ENCODE measurements at regions not wholly inside any gene's neighbourhood (a gene's known extent, or its start where the extent isn't known, plus 50 kb on each side); places are given as distances from the start of the nearest gene placed in this dataset.

DNA sequence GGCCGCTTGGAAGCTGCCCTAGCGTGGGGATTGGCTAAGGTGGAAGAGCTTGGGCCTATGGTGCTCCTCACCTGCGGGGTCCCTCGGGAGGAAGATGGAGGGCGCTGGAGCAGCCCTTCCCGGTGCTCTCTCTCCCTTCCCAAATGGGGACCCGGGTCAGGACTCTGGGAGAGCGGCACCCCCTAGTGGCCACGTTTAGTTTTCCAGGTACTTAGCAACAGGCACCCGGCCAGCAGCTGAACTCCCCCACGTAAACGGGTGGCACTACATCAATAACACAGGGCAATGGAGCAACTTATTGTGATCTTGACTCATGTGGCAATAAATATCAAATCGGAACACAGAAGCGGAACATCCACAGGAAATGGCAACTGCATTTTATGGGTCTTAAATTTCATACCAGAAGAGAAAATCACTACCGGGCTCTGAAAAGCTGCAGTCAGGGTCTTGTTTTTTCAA, 316.6 kb downstream of the AGTPBP1 start (continued):
- TF ChIP-seq, protein P1, sequence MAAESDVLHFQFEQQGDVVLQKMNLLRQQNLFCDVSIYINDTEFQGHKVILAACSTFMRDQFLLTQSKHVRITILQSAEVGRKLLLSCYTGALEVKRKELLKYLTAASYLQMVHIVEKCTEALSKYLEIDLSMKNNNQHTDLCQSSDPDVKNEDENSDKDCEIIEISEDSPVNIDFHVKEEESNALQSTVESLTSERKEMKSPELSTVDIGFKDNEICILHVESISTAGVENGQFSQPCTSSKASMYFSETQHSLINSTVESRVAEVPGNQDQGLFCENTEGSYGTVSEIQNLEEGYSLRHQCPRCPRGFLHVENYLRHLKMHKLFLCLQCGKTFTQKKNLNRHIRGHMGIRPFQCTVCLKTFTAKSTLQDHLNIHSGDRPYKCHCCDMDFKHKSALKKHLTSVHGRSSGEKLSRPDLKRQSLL (tag by site-specific recombination; IDR thresholded peaks at IDR 0.05): peak; percentile 95
- TF ChIP-seq GLI4 (tag by site-specific recombination; IDR thresholded peaks at IDR 0.05) (0 out of 2 replicates have a peak, but pooled peaks have one; percentile 41), ZNF335 (tag by site-specific recombination; conservative IDR thresholded peaks at IDR 0.05) (peak; percentile 37; the same call in 1 of the 2 replicates), ZNF654 (tag by site-specific recombination; IDR thresholded peaks at IDR 0.05; ENCODE audit: low read depth) (peak; percentile 94), ZNF394 (tag by site-specific recombination; IDR thresholded peaks at IDR 0.05; ENCODE audit: borderline replicate concordance) (peak; percentile 51; the same call in 1 of the 2 replicates), ZNF24 (tag by site-specific recombination; IDR thresholded peaks at IDR 0.05) (peak; percentile 55; the same call in 1 of the 2 replicates), SCRT2 (tag by site-specific recombination; IDR thresholded peaks at IDR 0.05) (peak; percentile 99), SCRT1 (tag by site-specific recombination; IDR thresholded peaks at IDR 0.05; ENCODE audit: borderline replicate concordance) (peak; percentile 93), BCL6B (tag by site-specific recombination; IDR thresholded peaks at IDR 0.05) (no peak), IKZF3 (tag by site-specific recombination; IDR thresholded peaks at IDR 0.05) (peak; percentile 96), ZFP69B (tag by site-specific recombination; IDR thresholded peaks at IDR 0.05) (no peak), ZNF433 (tag by site-specific recombination; IDR thresholded peaks at IDR 0.05; ENCODE audit: low read depth) (no peak), FEZF1 (tag by site-specific recombination; IDR thresholded peaks at IDR 0.05) (0 out of 2 replicates have a peak, but pooled peaks have one; percentile 7), ZNF133 (tag by site-specific recombination; IDR thresholded peaks at IDR 0.05) (no peak), SETDB1 (IDR thresholded peaks at IDR 0.05; ENCODE audit: insufficient read length, low read length) (no peak), ZNF660 (tag by site-specific recombination; IDR thresholded peaks at IDR 0.05) (peak; percentile 65)
- TF ChIP-seq, protein P2, sequence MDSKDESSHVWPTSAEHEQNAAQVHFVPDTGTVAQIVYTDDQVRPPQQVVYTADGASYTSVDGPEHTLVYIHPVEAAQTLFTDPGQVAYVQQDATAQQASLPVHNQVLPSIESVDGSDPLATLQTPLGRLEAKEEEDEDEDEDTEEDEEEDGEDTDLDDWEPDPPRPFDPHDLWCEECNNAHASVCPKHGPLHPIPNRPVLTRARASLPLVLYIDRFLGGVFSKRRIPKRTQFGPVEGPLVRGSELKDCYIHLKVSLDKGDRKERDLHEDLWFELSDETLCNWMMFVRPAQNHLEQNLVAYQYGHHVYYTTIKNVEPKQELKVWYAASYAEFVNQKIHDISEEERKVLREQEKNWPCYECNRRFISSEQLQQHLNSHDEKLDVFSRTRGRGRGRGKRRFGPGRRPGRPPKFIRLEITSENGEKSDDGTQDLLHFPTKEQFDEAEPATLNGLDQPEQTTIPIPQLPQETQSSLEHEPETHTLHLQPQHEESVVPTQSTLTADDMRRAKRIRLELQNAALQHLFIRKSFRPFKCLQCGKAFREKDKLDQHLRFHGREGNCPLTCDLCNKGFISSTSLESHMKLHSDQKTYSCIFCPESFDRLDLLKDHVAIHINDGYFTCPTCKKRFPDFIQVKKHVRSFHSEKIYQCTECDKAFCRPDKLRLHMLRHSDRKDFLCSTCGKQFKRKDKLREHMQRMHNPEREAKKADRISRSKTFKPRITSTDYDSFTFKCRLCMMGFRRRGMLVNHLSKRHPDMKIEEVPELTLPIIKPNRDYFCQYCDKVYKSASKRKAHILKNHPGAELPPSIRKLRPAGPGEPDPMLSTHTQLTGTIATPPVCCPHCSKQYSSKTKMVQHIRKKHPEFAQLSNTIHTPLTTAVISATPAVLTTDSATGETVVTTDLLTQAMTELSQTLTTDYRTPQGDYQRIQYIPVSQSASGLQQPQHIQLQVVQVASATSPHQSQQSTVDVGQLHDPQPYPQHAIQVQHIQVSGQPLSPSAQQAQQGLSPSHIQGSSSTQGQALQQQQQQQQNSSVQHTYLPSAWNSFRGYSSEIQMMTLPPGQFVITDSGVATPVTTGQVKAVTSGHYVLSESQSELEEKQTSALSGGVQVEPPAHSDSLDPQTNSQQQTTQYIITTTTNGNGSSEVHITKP (tag by site-specific recombination; IDR thresholded peaks at IDR 0.05): peak; percentile 64
- TF ChIP-seq, protein P3, sequence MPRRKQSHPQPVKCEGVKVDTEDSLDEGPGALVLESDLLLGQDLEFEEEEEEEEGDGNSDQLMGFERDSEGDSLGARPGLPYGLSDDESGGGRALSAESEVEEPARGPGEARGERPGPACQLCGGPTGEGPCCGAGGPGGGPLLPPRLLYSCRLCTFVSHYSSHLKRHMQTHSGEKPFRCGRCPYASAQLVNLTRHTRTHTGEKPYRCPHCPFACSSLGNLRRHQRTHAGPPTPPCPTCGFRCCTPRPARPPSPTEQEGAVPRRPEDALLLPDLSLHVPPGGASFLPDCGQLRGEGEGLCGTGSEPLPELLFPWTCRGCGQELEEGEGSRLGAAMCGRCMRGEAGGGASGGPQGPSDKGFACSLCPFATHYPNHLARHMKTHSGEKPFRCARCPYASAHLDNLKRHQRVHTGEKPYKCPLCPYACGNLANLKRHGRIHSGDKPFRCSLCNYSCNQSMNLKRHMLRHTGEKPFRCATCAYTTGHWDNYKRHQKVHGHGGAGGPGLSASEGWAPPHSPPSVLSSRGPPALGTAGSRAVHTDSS (tag by site-specific recombination; IDR thresholded peaks at IDR 0.05): 0 out of 2 replicates have a peak, but pooled peaks have one; percentile 13

GRCh38 chr9:85423422-85423821, 318.3 kb downstream of the AGTPBP1 start:
- Histone ChIP-seq H3K4me1 (ENCODE audit: control insufficient read depth, insufficient read depth, low read length) (no peaks in the 10 kb centered on the region), H3K9me3 (ENCODE audit: control insufficient read depth, insufficient read depth, low read depth, low read length) (no peaks in the 10 kb centered on the region), H3K36me3 (ENCODE audit: control insufficient read depth in 2 of 2, insufficient read depth in 1 of 2, low read length in 2 of 2) (no peaks in the 10 kb centered on the region), H3K27ac (ENCODE audit: extremely low read depth, low read depth, low read length) (no peak overlapping the region), H3K4me3 (ENCODE audit: low read depth, low read length) (no peak overlapping the region)
- CTCF ChIA-PET: interaction anchor here (0.8 kb wide), 1 partner anchor 91 kb away, joined by 4 read pairs; no protein-coding TSS in a partner anchor
- POLR2A ChIA-PET: no interaction called here
- TF ChIP-seq ZNF157 (tag by site-specific recombination; IDR thresholded peaks at IDR 0.05) (no peak), ZNF175 (tag by site-specific recombination; IDR thresholded peaks at IDR 0.05) (no peak), ZNF555 (tag by site-specific recombination; conservative IDR thresholded peaks at IDR 0.05) (no peak), ZNF707 (tag by site-specific recombination; IDR thresholded peaks at IDR 0.05) (no peak), ZNF558 (tag by site-specific recombination; IDR thresholded peaks at IDR 0.05) (no peak), ZNF362 (tag by site-specific recombination; IDR thresholded peaks at IDR 0.05) (no peak), GLIS1 (tag by site-specific recombination; IDR thresholded peaks at IDR 0.05) (no peak), ZFP41 (tag by site-specific recombination; IDR thresholded peaks at IDR 0.05; ENCODE audit: borderline replicate concordance) (no peak), ZNF530 (tag by site-specific recombination; IDR thresholded peaks at IDR 0.05; ENCODE audit: low read depth) (no peak), ZBTB7A (tag by site-specific recombination; IDR thresholded peaks at IDR 0.05; ENCODE audit: low read depth) (no peak), ZNF221 (tag by site-specific recombination; IDR thresholded peaks at IDR 0.05; ENCODE audit: borderline replicate concordance) (no peak)
- TF ChIP-seq, protein P4, sequence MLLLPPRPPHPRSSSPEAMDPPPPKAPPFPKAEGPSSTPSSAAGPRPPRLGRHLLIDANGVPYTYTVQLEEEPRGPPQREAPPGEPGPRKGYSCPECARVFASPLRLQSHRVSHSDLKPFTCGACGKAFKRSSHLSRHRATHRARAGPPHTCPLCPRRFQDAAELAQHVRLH (tag by site-specific recombination; IDR thresholded peaks at IDR 0.05): no peak
